Cardiac fibroblast (primary cell): ENCODE measurements at regions not wholly inside any gene's neighbourhood (a gene's known extent, or its start where the extent isn't known, plus 50 kb on each side); places are given as distances from the start of the nearest gene placed in this dataset.

Experiments used
- DNase-seq, 2 donors: peaks; one replicate each; pipeline versions ENCODE4 v3.0.0 to v3.0.0-alpha.2; 2010; ENCODE audit warnings: low read depth in 2 of 2
- H3K4me3 ChIP-seq, 2 donors: replicated peaks in 1 of 2; 1 replicate in 1 of 2; 2 replicates in 1 of 2; pipeline ENCODE4 v1.5.1; 2011; ENCODE audit warnings: low read depth in 2 of 2, low read length in 2 of 2, mild to moderate bottlenecking in 2 of 2, moderate library complexity in 1 of 2
- CTCF ChIP-seq: IDR thresholded peaks from one replicate; pipeline ENCODE4 v1.5.1; 2011; ENCODE audit warnings: low read depth, mild to moderate bottlenecking, low read length, inconsistent platforms

GRCh38 chr6:145224450-145224849, 510.9 kb downstream of the EPM2A start:
- TF ChIP-seq CTCF, result no peak
- DNase-seq, result no peak
- no peak overlapping the region for H3K4me3 ChIP-seq

- no peak for TF ChIP-seq CTCF
- DNase-seq, result no peak
- no peak overlapping the region for H3K4me3 ChIP-seq
Measured at GRCh38 chr6:145225500-145225899, 509.8 kb downstream of the EPM2A start.

GRCh38 chr6:145227593-145227992, 507.7 kb downstream of the EPM2A start:
- no peak for DNase-seq
- TF ChIP-seq CTCF, result no peak
- H3K4me3 ChIP-seq, result no peak overlapping the region

- no peak for DNase-seq
- no peak overlapping the region for H3K4me3 ChIP-seq
- TF ChIP-seq CTCF, result no peak
Measured at GRCh38 chr6:145228962-145229582, 506.2 kb downstream of the EPM2A start.

- no peak for DNase-seq
- no peak overlapping the region for H3K4me3 ChIP-seq
- no peak for TF ChIP-seq CTCF
Measured at GRCh38 chr6:145233955-145234354, 501.4 kb downstream of the EPM2A start.

- no peak for TF ChIP-seq CTCF
- no peak overlapping the region for H3K4me3 ChIP-seq
- no peak for DNase-seq
Measured at GRCh38 chr6:145235207-145235606, 500.1 kb downstream of the EPM2A start.

GRCh38 chr6:145238787-145239186, 496.5 kb downstream of the EPM2A start:
- DNase-seq, result no peak
- TF ChIP-seq CTCF, result no peak
- H3K4me3 ChIP-seq, result no peak overlapping the region
